ENCODE measurements at regions not wholly inside any gene's neighbourhood (a gene's known extent, or its start where the extent isn't known, plus 50 kb on each side); places are given as distances from the start of the nearest gene placed in this dataset.

DNA sequence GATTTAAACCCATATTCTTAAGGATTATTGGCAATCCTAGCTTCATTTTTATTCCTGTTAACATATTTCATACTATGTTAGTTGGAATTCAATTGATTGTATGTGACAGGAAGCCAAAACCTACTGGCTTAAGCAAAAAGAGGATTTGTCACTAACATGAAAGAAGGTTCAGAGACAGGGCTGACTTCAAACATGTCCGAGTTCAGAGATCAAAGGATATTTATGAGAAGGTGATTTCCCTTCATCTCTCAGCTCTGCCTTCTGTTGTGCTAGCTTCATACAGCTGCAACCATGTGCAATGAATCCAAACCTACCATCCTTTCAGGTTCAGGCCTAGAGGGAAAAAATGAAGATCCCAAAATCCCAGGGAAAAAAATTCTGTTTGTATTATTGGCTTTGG, 349.7 kb downstream of the ATP23 start:
- no peaks in the 10 kb centered on the region for H3K9me3 ChIP-seq
- no peaks in the 10 kb centered on the region for H3K4me1 ChIP-seq
- ATAC-seq (no peak), DNase-seq (no peak), FAIRE-seq (no peak)
- no peaks in the 10 kb centered on the region for H3K27me3 ChIP-seq
- H3K36me3 ChIP-seq: no peaks in the 10 kb centered on the region
- H3K27ac ChIP-seq: no peak overlapping the region
- WGBS, 2 donors: 83 to 85% methylated on average over 1 of the region's 1 CpG
- intact Hi-C loops (cut with DNase I): no loop called here
- no peak overlapping the region for H3K4me3 ChIP-seq
- TF ChIP-seq, protein P1, sequence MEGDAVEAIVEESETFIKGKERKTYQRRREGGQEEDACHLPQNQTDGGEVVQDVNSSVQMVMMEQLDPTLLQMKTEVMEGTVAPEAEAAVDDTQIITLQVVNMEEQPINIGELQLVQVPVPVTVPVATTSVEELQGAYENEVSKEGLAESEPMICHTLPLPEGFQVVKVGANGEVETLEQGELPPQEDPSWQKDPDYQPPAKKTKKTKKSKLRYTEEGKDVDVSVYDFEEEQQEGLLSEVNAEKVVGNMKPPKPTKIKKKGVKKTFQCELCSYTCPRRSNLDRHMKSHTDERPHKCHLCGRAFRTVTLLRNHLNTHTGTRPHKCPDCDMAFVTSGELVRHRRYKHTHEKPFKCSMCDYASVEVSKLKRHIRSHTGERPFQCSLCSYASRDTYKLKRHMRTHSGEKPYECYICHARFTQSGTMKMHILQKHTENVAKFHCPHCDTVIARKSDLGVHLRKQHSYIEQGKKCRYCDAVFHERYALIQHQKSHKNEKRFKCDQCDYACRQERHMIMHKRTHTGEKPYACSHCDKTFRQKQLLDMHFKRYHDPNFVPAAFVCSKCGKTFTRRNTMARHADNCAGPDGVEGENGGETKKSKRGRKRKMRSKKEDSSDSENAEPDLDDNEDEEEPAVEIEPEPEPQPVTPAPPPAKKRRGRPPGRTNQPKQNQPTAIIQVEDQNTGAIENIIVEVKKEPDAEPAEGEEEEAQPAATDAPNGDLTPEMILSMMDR (IDR thresholded peaks at IDR 0.05): no peak

DNA sequence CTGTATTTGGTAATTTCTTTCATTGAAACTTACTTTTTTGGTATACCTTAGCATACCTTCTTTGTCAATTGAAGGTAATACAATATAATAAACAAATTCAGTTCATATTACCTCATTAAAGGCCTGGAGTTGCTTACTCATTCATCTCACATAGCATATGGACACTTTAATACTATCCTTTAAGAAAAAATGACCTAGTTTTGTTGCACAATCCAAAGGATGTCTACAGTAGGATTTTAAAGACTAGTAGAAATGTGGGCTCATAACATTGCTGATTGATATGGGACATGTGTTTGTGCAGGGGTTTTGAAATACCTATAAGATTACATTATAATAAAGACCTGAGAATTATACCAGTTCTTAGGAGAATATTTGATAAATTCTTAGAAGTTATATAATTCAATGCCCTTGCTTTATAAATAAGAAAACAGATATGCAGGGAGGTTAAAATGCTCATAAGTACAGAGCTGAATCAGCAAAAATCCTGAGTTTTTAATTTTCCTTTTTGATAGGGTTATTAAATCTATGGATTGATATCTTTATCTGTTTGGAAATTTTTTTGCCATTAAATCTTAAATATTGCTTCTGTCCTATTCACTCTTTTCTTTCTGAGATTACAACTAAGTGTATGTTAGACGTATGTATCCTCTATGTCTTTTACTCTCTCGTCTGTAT, 352.1 kb downstream of the ATP23 start:
- Histone ChIP-seq H3K27me3 (no peaks in the 10 kb centered on the region), H3K36me3 (no peaks in the 10 kb centered on the region), H3K4me1 (no peaks in the 10 kb centered on the region), H3K4me3 (no peak overlapping the region), H3K27ac (no peak overlapping the region), H3K9me3 (no peaks in the 10 kb centered on the region)
- DNase-seq: no peak
- intact Hi-C loops (cut with DNase I): no loop called here
- TF ChIP-seq, protein P1 (IDR thresholded peaks at IDR 0.05): no peak
- no peak for ATAC-seq
- 91 to 94% methylated on average over 2 of the region's 2 CpGs for WGBS, 2 donors
- no peak for FAIRE-seq

DNA sequence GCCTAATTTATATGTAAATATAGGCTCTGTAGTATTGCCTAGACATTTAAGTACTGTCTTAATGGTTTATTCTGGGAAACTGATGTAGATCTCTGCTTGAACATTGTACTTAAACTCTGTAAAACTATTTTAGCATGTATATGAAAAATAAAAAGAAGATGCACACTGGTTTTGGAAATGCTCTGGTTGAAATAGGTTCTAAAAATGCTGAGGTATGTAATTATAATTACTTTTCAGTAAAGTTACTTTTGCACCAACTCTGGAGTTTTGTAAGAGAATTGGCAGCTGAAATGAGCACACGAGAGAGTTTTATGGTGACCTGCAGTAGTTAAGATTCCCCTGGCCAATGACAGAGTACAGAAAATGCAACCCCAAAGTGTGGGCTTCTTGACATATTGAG, 353.9 kb downstream of the ATP23 start:
- Histone ChIP-seq H3K4me1 (no peaks in the 10 kb centered on the region), H3K9me3 (no peaks in the 10 kb centered on the region), H3K4me3 (no peak overlapping the region), H3K27me3 (no peaks in the 10 kb centered on the region), H3K27ac (no peak overlapping the region), H3K36me3 (no peaks in the 10 kb centered on the region)
- TF ChIP-seq, protein P1 (IDR thresholded peaks at IDR 0.05): no peak
- ATAC-seq (no peak), FAIRE-seq (no peak), DNase-seq (no peak)
- intact Hi-C loops (cut with DNase I): no loop called here
- 79 to 83% methylated on average over 1 of the region's 1 CpG for WGBS, 2 donors

DNA sequence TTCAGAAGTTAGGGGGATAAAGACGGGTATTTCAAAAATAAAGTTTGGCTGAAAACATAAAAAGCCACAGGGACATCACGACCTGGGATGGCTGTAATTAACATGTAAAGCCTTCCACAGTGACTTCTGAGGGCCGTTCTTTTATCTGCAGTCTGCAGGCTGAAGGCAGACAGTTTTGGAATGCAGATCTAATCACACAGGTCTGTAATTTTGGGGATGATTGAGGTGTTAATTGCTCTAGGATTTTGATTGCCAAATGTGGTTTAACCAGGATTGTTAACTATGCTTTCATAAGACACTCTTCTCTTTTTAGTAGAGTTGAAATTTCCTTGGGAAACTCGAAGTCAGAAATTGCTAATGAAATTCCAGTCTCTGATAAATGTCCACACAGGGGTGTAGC, 355.5 kb downstream of the ATP23 start:
- no peaks in the 10 kb centered on the region for H3K36me3 ChIP-seq
- H3K9me3 ChIP-seq: no peaks in the 10 kb centered on the region
- H3K4me1 ChIP-seq: no peaks in the 10 kb centered on the region
- WGBS, 2 donors: 49 to 51% methylated on average over 4 of the region's 4 CpGs
- H3K27ac ChIP-seq: no peak overlapping the region
- FAIRE-seq (no peak), ATAC-seq (no peak), DNase-seq (no peak)
- no peak overlapping the region for H3K4me3 ChIP-seq
- intact Hi-C loops (cut with DNase I): no loop called here
- H3K27me3 ChIP-seq: no peaks in the 10 kb centered on the region
- TF ChIP-seq, protein P1 (IDR thresholded peaks at IDR 0.05): no peak

DNA sequence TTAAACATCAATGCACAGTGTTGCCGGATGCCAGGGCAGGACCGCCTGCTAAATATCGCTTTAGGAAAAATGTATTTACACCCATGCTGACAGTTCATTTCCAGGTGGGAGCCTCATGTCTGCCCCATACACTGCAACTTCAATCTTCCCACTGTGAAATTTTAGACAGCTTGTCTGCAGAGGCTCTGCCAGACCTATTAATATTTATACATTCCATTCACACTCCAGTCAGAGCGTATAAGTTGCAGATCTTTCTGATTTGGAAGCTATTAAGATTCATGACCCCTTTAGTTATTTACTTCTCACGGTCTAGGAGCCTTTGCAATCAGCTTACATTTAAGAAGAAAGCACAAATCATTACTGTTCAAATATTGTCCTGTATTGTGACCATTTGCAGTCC, 357.4 kb downstream of the ATP23 start:
- no peak for ATAC-seq
- H3K27ac ChIP-seq: no peak overlapping the region
- WGBS, 2 donors: 70 to 78% methylated on average over 5 of the region's 5 CpGs

More for the DNA sequence above, 357.4 kb downstream of the ATP23 start:
- intact Hi-C loops (cut with DNase I): no loop called here
- TF ChIP-seq, protein P1 (IDR thresholded peaks at IDR 0.05): no peak
- no peak for FAIRE-seq
- Histone ChIP-seq H3K36me3 (no peaks in the 10 kb centered on the region), H3K9me3 (no peaks in the 10 kb centered on the region), H3K4me3 (no peak overlapping the region), H3K4me1 (peaks cover 0 to 7% (median 3%) of the 10 kb centered on the region in 3 donors), H3K27me3 (no peaks in the 10 kb centered on the region)
- no peak for DNase-seq
